HFFc6 (cell line): ENCODE measurements at regions not wholly inside any gene's neighbourhood (a gene's known extent, or its start where the extent isn't known, plus 50 kb on each side); places are given as distances from the start of the nearest gene placed in this dataset.

Experiments
- DNase-seq: peaks from one replicate; pipeline ENCODE4 v3.0.0-alpha.2; 2018
- H3K27ac Mint-ChIP-seq: 2 replicates; pipeline ENCODE4 v1.8.0; 2020; ENCODE audit warnings: mild to moderate bottlenecking, mixed read lengths
- H3K27me3 Mint-ChIP-seq: 2 replicates; pipeline ENCODE4 v1.8.0; 2021; ENCODE audit warnings: mild to moderate bottlenecking, moderate library complexity, mixed read lengths; ENCODE audit not compliant: insufficient read depth
- H3K36me3 Mint-ChIP-seq: 2 replicates; pipeline ENCODE4 v1.8.0; 2021; ENCODE audit warnings: low read depth, mixed read lengths
- H3K4me1 Mint-ChIP-seq: 2 replicates; pipeline ENCODE4 v1.8.0; 2020; ENCODE audit warnings: low read depth, mixed read lengths
- H3K4me3 Mint-ChIP-seq: 2 replicates; pipeline ENCODE4 v1.8.0; 2020; ENCODE audit warnings: mild to moderate bottlenecking, moderate library complexity, mixed read lengths
- H3K9me3 Mint-ChIP-seq: 2 replicates; pipeline ENCODE4 v1.8.0; 2020; ENCODE audit warnings: mild to moderate bottlenecking, mixed read lengths
- CTCF ChIP-seq: fragments of 200-600 bp; sonication (generic); IDR thresholded peaks from 2 replicates; pipeline ENCODE4 v1.5.0; 2021; ENCODE audit warnings: antibody characterized with exemption, mild to moderate bottlenecking

GRCh38 chr2:234596696-234597575 lies 100.1 kb upstream of the ARL4C start:
- peaks cover 4% of the 10 kb centered on the region for H3K27me3 Mint-ChIP-seq
- H3K27ac Mint-ChIP-seq = no peak overlapping the region
- H3K4me1 Mint-ChIP-seq = peaks cover 33% of the 10 kb centered on the region
- no peak for TF ChIP-seq CTCF
- no peaks in the 10 kb centered on the region for H3K36me3 Mint-ChIP-seq
- no peak overlapping the region for H3K4me3 Mint-ChIP-seq
- H3K9me3 Mint-ChIP-seq = no peaks in the 10 kb centered on the region
- no peak for DNase-seq

- 0 out of 2 replicates have a peak overlapping the region, but pooled peaks have one; percentile 16 for H3K27ac Mint-ChIP-seq
- DNase-seq = peak; percentile 35
Measured at GRCh38 chr2:234595829-234596228, 98.9 kb upstream of the ARL4C start.

GRCh38 chr2:234594715-234595114 lies 97.8 kb upstream of the ARL4C start:
- TF ChIP-seq CTCF = no peak
- H3K27me3 Mint-ChIP-seq = peaks cover 3% of the 10 kb centered on the region; the same call in 1 of the 2 replicates
- H3K4me1 Mint-ChIP-seq = peaks cover 33% of the 10 kb centered on the region
- DNase-seq = no peak
- H3K27ac Mint-ChIP-seq = no peak overlapping the region
- H3K9me3 Mint-ChIP-seq = no peaks in the 10 kb centered on the region
- H3K4me3 Mint-ChIP-seq = no peak overlapping the region
- H3K36me3 Mint-ChIP-seq = no peaks in the 10 kb centered on the region

More at GRCh38 chr2:234595829-234596228, 98.9 kb upstream of the ARL4C start:
- peaks cover 4% of the 10 kb centered on the region for H3K27me3 Mint-ChIP-seq
- H3K36me3 Mint-ChIP-seq = no peaks in the 10 kb centered on the region
- H3K4me1 Mint-ChIP-seq = peaks cover 33% of the 10 kb centered on the region
- no peak for TF ChIP-seq CTCF
- no peak overlapping the region for H3K4me3 Mint-ChIP-seq
- H3K9me3 Mint-ChIP-seq = no peaks in the 10 kb centered on the region

GRCh38 chr2:234593636-234594035 lies 96.8 kb upstream of the ARL4C start:
- peak overlapping the region; percentile 48 for H3K27ac Mint-ChIP-seq
- DNase-seq = peak; percentile 8
- H3K36me3 Mint-ChIP-seq = no peaks in the 10 kb centered on the region
- H3K27me3 Mint-ChIP-seq = peaks cover 3% of the 10 kb centered on the region; the same call in 1 of the 2 replicates
- no peaks in the 10 kb centered on the region for H3K9me3 Mint-ChIP-seq
- peaks cover 33% of the 10 kb centered on the region for H3K4me1 Mint-ChIP-seq
- no peak overlapping the region for H3K4me3 Mint-ChIP-seq
- no peak for TF ChIP-seq CTCF

- H3K4me1 Mint-ChIP-seq = peaks cover 41% of the 10 kb centered on the region
- H3K4me3 Mint-ChIP-seq = no peak overlapping the region
- no peak overlapping the region for H3K27ac Mint-ChIP-seq
- TF ChIP-seq CTCF = no peak
- H3K27me3 Mint-ChIP-seq = peaks cover 3% of the 10 kb centered on the region; the same call in 1 of the 2 replicates
- DNase-seq = no peak
- no peaks in the 10 kb centered on the region for H3K9me3 Mint-ChIP-seq
- no peaks in the 10 kb centered on the region for H3K36me3 Mint-ChIP-seq
Measured at GRCh38 chr2:234592541-234592940, 95.7 kb upstream of the ARL4C start.
